HUES48 (cell line): ENCODE measurements at regions not wholly inside any gene's neighbourhood (a gene's known extent, or its start where the extent isn't known, plus 50 kb on each side); places are given as distances from the start of the nearest gene placed in this dataset.

Experiments
- H3K27ac ChIP-seq: one replicate; pipeline ENCODE4 v1.7.0; 2013; ENCODE audit warnings: low read depth, low read length, inconsistent platforms
- H3K27me3 ChIP-seq: 2 replicates; pipeline ENCODE4 v1.6.1; 2013; ENCODE audit warnings: mild to moderate bottlenecking, low read length; ENCODE audit not compliant: control insufficient read depth, insufficient read depth
- H3K36me3 ChIP-seq: 2 replicates; pipeline ENCODE4 v1.6.1; 2013; ENCODE audit warnings: low read length; ENCODE audit not compliant: control insufficient read depth, insufficient read depth
- H3K4me1 ChIP-seq: 2 replicates; pipeline ENCODE4 v1.6.1; 2013; ENCODE audit warnings: mild to moderate bottlenecking, low read length; ENCODE audit not compliant: control insufficient read depth, insufficient read depth
- H3K4me3 ChIP-seq: 2 replicates; pipeline ENCODE4 v1.5.1; 2013; ENCODE audit warnings: mild to moderate bottlenecking, low read depth, low read length
- H3K9ac ChIP-seq: 2 replicates; pipeline ENCODE4 v1.6.1; 2013; ENCODE audit warnings: mild to moderate bottlenecking, low read depth, low read length, moderate library complexity
- H3K9me3 ChIP-seq: 2 replicates; pipeline ENCODE4 v1.6.1; 2013; ENCODE audit warnings: low read length; ENCODE audit not compliant: control insufficient read depth, insufficient read depth

GRCh38 chr9:38240051-38240450, 152.5 kb upstream of the ALDH1B1 start:
- no peak overlapping the region for H3K4me3 ChIP-seq
- no peaks in the 10 kb centered on the region for H3K4me1 ChIP-seq
- no peak overlapping the region for H3K9ac ChIP-seq
- H3K27me3 ChIP-seq: peaks cover 17% of the 10 kb centered on the region
- no peaks in the 10 kb centered on the region for H3K9me3 ChIP-seq
- H3K27ac ChIP-seq: no peak overlapping the region
- no peaks in the 10 kb centered on the region for H3K36me3 ChIP-seq

DNA sequence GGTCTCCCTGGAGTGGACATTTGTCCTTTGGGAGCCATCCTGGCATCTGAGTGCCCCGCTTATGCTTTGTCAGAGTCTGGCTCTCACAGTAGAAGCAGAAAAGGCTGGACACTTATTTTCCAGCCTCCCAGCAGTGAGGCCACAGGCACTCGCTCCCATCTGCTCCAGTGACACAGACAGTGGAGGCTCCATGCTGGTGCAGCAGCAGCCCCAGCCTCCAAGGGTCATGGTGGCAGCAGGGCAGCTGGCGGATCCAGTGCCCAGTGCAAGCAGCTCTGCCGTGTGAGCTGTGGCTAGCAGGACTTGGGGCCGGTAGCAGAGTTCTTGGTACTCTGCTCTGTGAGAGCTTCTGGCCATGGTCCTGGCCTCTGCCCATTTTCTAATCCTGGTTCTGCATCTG, 157.3 kb upstream of the ALDH1B1 start:
- Histone ChIP-seq H3K4me1 (no peaks in the 10 kb centered on the region), H3K9me3 (no peaks in the 10 kb centered on the region), H3K36me3 (no peaks in the 10 kb centered on the region), H3K9ac (no peak overlapping the region), H3K27me3 (peaks cover 60% of the 10 kb centered on the region), H3K27ac (no peak overlapping the region), H3K4me3 (no peak overlapping the region)

DNA sequence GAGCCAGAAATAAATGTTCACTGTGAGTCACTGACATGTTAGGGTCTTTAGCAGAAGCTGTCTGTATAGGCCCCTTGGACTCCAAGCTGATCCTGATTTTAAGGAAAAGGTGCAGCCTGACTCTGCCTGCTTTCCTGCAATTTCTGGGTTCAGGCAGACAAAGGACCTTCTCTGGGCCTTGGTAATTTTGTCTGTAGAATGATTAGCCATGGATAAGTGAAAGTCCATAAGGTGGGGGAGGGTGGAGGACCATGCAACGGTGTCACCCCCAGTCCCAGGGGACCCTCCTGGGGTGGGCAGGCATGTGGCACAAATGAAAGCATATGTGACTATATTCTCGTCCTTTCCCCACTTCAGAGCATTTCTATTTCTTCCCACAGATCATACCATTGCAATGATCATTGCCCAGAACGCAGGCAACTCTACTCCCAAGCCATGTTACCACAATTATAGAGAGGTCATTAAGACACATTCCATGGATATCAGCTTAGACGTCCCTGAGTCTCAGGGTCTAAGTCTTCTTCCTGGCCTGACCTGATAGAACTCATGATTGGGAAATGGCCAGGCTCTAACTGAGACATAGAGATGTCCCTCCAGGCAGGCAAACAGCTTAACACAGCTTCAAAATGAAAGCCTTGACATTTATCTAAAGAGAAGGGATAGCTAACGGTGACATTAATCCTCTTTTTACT, 157.9 kb upstream of the ALDH1B1 start:
- Histone ChIP-seq H3K9me3 (no peaks in the 10 kb centered on the region), H3K9ac (no peak overlapping the region), H3K36me3 (no peaks in the 10 kb centered on the region), H3K27me3 (peaks cover 66% of the 10 kb centered on the region), H3K4me3 (no peak overlapping the region), H3K27ac (no peak overlapping the region), H3K4me1 (peaks cover under 1% of the 10 kb centered on the region; the same call in 1 of the 2 replicates)

- Histone ChIP-seq H3K9me3 (no peaks in the 10 kb centered on the region), H3K4me1 (peaks cover 8% of the 10 kb centered on the region), H3K27me3 (peaks cover 71% of the 10 kb centered on the region)
These were observed 158.6 kb upstream of the ALDH1B1 start for GRCh38 chr9:38233796-38234355.

DNA sequence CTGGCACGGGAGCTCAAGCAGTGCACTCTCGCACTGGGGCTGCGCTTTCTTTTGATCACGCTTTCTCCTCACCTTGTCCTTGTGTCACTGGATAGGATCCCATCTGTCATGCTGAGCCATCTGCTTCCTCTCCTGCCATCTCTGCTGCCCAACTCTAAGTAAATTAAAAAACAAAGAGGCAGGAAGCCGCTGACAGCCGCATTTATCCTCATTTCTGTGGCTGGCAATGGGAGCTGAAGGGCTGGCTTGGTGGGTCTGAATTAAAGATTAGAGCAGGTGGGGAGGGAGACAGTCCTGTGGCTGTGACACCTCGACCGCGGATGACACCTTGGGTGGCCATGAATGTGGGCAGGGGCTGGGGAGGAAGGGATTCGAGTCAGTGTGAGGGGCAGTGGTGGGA, 159.2 kb upstream of the ALDH1B1 start:
- Histone ChIP-seq H3K4me3 (no peak overlapping the region), H3K9me3 (no peaks in the 10 kb centered on the region), H3K4me1 (peaks cover 14% of the 10 kb centered on the region), H3K27me3 (peaks cover 73% of the 10 kb centered on the region), H3K27ac (no peak overlapping the region), H3K9ac (no peak overlapping the region), H3K36me3 (no peaks in the 10 kb centered on the region)

More at GRCh38 chr9:38233796-38234355, 158.6 kb upstream of the ALDH1B1 start:
- Histone ChIP-seq H3K36me3 (no peaks in the 10 kb centered on the region), H3K9ac (no peak overlapping the region), H3K4me3 (no peak overlapping the region), H3K27ac (no peak overlapping the region)

DNA sequence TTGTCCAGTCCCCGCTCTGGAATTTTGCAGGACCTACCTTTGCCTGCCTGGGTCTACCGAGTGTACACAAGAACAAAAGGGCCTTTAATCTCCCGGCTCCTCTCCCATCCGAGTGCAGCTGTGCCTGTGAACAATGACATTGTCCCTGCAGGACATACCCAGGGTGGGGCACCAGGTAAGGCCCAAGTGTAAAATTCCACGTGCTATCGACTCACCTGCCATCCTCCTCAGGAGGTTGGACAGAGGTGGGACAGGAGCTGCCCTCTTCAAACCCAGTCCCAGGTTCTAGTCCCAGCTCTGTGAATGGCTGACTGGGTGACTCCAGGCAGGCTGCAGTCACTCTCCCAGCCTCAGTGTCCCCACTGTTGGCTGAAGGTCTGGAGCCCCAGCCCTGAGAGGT, 159.6 kb upstream of the ALDH1B1 start:
- Histone ChIP-seq H3K9me3 (no peaks in the 10 kb centered on the region), H3K27ac (no peak overlapping the region), H3K4me3 (no peak overlapping the region), H3K9ac (no peak overlapping the region), H3K27me3 (peaks cover 78% of the 10 kb centered on the region), H3K36me3 (no peaks in the 10 kb centered on the region), H3K4me1 (peaks cover 16% of the 10 kb centered on the region)

DNA sequence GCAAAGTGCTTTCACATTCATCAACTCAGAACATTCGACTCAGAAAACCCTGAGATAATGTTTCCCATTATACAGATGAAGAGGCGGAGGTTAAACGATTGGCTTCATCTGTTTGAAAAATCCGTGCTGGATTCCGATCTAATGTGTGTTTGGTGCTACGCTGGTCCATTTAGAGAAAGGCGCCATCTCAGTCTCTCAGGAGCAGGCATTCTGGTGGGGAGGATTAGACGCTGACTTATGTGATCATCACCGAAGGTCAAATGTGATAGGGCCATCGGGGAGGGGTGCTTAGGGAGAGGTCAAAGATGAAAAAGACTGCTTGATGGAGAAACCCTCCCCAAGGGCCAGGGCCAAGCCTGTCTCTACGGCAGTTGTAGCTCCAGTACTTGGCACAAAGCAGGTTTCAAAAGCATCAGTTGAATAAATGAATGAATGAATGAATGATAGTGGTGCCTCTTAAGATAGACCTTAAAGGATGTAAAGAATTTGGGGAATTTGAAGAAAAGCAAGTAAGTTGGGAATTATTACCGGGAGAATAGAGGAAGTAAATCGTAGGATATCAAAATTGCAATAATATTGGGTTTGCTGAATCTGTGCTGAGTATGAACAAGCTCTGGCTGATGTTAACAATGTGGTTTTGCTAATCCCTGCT, 160.6 kb upstream of the SHB start:
- Histone ChIP-seq H3K4me1 (peaks cover 24% of the 10 kb centered on the region), H3K4me3 (no peak overlapping the region), H3K27ac (no peak overlapping the region)

DNA sequence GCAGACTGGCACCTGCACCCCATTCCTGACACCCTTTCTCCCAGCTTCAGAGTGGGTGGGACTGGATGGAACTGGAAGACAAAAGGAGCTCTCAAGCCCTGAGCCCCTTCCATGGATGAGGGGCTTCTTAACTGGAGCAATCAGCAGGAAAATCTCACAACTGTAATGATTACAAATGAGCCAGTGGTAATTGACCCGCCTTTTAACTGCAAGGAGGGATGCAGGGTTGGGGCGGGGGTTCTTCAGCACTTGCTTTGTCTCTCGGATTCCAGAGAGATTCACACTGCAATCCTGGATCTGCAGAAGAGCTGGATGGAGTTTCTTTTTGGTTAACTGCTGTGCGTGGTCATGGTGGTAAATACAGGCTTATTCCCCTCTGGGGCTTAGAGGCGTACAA, 160.1 kb upstream of the SHB start:
- Histone ChIP-seq H3K9me3 (no peaks in the 10 kb centered on the region), H3K4me3 (no peak overlapping the region; the same call in 1 of the 2 replicates), H3K27me3 (peaks cover 85% of the 10 kb centered on the region), H3K27ac (no peak overlapping the region), H3K36me3 (no peaks in the 10 kb centered on the region), H3K9ac (no peak overlapping the region), H3K4me1 (peaks cover 24% of the 10 kb centered on the region)

More for the DNA sequence above, 160.6 kb upstream of the SHB start:
- Histone ChIP-seq H3K27me3 (peaks cover 85% of the 10 kb centered on the region), H3K9me3 (no peaks in the 10 kb centered on the region), H3K36me3 (no peaks in the 10 kb centered on the region), H3K9ac (no peak overlapping the region)

- H3K9me3 ChIP-seq: no peaks in the 10 kb centered on the region
- no peaks in the 10 kb centered on the region for H3K36me3 ChIP-seq
- H3K27ac ChIP-seq: no peak overlapping the region
- no peak overlapping the region; the same call in 1 of the 2 replicates for H3K4me3 ChIP-seq
- peaks cover 83% of the 10 kb centered on the region for H3K27me3 ChIP-seq
- no peak overlapping the region for H3K9ac ChIP-seq
- peaks cover 24% of the 10 kb centered on the region for H3K4me1 ChIP-seq
These were observed 159.5 kb upstream of the SHB start for GRCh38 chr9:38228331-38229103.

GRCh38 chr9:38227656-38228055, 158.6 kb upstream of the SHB start:
- peak overlapping the region; percentile 39; the same call in 1 of the 2 replicates for H3K4me3 ChIP-seq
- H3K9ac ChIP-seq: no peak overlapping the region
- peaks cover 24% of the 10 kb centered on the region for H3K4me1 ChIP-seq
- peaks cover 83% of the 10 kb centered on the region for H3K27me3 ChIP-seq
- H3K36me3 ChIP-seq: no peaks in the 10 kb centered on the region
- no peak overlapping the region for H3K27ac ChIP-seq
- H3K9me3 ChIP-seq: no peaks in the 10 kb centered on the region
